Pons (tissue), 1 donor: ENCODE measurements at regions not wholly inside any gene's neighbourhood (a gene's known extent, or its start where the extent isn't known, plus 50 kb on each side); places are given as distances from the start of the nearest gene placed in this dataset.
"Not testable (repeated sequence)": the region's sequence is repeated elsewhere in the genome, so short reads cannot be mapped to it uniquely, and the experiment has no call there.

ENCODE experiments used
- DNase-seq: peaks from one replicate; pipeline ENCODE4 v3.0.0-alpha.2; 2016; ENCODE audit warnings: low spot score

GRCh38 chr7:131047651-131048304 lies 279.9 kb upstream of the MKLN1 start:
- no peak for DNase-seq

GRCh38 chr7:131051304-131051703 lies 276.4 kb upstream of the MKLN1 start:
- DNase-seq = no peak

GRCh38 chr7:131052285-131052904 lies 275.3 kb upstream of the MKLN1 start:
- DNase-seq = no peak

GRCh38 chr7:131056007-131056406 lies 271.7 kb upstream of the MKLN1 start:
- no peak for DNase-seq

DNA sequence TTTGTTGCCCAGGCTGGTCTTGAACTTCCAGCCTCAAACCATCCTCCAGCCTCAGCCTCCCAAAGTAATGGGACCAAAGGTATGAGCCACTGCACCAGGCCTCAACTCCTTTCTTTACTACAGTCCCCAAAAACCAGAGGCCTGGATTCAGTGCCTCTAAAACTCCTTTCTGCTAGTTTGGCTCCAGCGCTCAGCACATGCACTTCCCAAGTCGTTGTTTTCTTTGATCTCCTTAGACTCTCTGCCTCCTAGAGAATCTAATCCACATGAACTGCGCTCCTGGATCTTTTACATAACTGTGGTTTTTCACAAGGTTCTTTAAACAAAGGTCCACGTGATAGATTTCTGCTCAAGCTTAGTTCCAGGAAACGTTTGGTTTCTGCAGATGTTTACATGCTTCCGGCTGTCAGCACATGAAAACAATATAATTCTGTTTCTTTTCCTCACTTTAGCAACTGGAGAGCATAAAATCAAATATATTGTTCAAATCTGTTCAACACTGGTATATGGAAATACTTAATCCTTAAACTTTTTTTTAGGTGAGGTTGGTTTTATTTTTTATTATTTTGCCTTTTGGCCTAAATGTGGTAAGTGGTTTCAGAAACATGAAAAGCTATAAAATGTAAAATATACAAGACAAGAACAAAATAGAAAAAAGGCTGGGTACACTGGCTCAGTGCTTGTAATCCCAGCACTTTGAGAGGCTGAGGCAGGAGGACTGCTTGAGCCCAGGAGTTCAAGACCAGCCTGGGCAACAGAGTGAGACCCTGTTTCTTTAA lies 270.5 kb upstream of the MKLN1 start:
- peak; percentile 81 for DNase-seq

GRCh38 chr7:131057794-131058070 lies 269.9 kb upstream of the MKLN1 start:
- DNase-seq = no peak

GRCh38 chr7:131058561-131059288 lies 269.0 kb upstream of the MKLN1 start:
- not testable (repeated sequence) for DNase-seq

GRCh38 chr7:131059401-131059800 lies 268.3 kb upstream of the MKLN1 start:
- not testable (repeated sequence) for DNase-seq

- DNase-seq = no peak
Observed at GRCh38 chr7:131061158-131061557, 266.5 kb upstream of the MKLN1 start.

DNA sequence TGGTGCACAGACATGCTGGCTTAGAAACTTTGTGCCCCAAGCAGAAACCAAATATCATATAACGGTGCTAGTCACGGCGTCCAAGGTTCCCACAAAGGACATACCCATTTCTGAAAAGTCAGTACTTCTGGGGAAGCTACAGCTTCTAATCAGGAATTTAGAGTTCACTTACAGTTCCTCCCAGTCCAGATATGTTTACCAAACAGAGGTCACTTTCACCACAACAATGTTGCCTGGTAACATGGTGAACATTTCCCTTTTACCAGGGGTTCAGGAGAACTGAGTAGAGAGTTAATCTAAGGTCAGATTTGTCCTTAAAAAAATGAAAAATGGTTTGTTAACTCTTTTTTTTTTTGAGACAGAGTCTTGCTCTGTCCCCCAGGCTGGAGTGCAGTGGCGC lies 265.9 kb upstream of the MKLN1 start:
- DNase-seq = no peak

- DNase-seq = no peak
Observed at GRCh38 chr7:131066635-131067034, 261.0 kb upstream of the MKLN1 start.

DNA sequence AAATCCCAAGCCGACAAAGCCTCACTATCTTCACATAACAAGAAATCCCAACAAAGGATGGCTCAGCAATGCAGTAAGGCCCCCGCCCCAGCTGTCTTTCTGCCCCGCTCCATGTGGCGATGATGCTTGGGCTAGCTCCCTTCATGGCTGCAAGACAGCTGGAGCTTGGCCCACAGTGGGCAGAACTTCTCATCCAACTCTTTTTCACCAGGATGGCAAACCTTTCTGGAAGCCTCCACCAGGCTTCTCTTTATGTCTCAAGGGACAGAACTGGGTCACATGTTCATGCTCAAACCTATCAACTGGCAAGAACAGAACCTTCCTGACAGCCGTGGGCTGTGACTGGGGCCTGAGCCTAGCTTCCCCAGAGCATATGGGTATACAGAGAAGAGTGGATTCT lies 260.5 kb upstream of the MKLN1 start:
- peak; percentile 47 for DNase-seq

- peak; percentile 56 for DNase-seq
Observed at GRCh38 chr7:131068604-131069021, 259.1 kb upstream of the MKLN1 start.

- peak; percentile 78 for DNase-seq
Observed at GRCh38 chr7:131071786-131072504, 255.7 kb upstream of the MKLN1 start.

DNA sequence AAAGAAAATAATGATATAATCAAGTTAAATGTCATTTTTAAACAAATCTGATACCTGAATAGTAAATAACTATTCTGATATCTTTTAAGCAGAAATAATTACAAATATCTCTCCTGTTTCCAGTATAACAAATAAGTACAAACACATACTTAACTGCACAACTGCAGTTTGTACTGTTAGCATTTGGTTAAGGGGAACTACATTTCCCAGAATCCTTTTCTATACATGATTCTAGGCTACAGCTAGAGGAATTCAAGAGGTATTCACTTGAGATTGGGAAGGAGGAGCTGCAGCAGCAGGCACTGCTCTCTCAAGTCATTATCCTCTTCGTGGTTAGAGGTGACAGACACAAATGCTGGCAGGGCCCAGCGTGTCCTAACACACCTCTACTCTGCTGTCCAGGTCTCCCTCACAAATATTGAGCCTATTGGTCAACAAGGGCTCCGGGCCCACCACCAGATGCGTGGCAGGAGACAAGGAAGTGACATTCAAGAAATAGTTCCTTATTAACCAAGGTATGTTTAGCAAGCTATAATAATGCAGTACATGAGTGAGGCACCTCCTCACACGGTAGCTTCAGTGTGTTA lies 255.1 kb upstream of the MKLN1 start:
- no peak for DNase-seq

GRCh38 chr7:131074043-131074442 lies 253.6 kb upstream of the MKLN1 start:
- no peak for DNase-seq

- DNase-seq = no peak
Observed at GRCh38 chr7:131074585-131074984, 253.1 kb upstream of the MKLN1 start.

DNA sequence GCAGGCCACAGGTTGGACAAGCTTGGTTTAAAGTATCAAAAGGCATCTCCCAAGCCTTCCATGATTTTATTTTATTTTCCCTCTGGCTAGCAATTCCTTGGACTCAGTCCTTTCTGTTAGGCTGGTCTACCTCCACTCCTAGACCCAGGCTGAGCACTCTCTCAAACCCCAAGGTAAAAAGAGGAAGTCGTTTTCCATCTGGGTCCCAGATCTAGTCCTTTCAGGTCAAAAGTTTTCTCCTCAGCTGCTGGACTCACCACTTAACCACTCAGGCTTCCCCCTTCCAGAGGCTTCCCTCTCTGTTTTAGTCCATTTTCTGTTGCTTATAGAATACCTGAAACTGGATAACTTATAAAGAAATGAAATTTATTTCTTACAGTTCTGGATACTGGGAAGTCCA lies 252.3 kb upstream of the MKLN1 start:
- no peak for DNase-seq

DNA sequence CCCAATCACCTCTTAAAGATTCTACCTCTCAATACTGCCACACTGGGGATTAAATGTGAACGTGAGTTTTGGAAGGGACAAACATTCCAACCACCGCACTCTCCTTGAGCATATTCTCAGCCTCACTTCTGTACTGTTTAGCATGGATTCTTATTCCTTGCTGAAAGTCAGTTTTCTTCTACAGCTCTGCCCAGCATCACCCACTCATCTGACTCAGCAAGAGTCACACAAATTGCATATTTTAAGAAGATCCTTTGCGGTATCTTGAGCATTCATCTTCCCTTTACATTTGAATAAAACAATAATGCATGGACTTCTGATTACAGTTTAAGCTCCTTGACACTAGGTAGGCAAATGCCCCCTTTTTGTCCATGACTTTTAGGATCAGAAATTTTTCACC lies 251.6 kb upstream of the MKLN1 start:
- DNase-seq = no peak

GRCh38 chr7:131076711-131077181 lies 250.9 kb upstream of the MKLN1 start:
- peak; percentile 61 for DNase-seq

GRCh38 chr7:131077735-131078134 lies 249.9 kb upstream of the MKLN1 start:
- DNase-seq = no peak

- DNase-seq = peak; percentile 60
Observed at GRCh38 chr7:131080754-131081153, 246.9 kb upstream of the MKLN1 start.
